GM18873 (cell line): ENCODE measurements at regions not wholly inside any gene's neighbourhood (a gene's known extent, or its start where the extent isn't known, plus 50 kb on each side); places are given as distances from the start of the nearest gene placed in this dataset.

Experiments used
- ATAC-seq: cut with Tn5 transposase; IDR thresholded peaks from one replicate; pipeline ENCODE4 v1.9.1; 2021; ENCODE audit warnings: mild to moderate bottlenecking, moderate library complexity, moderate number of reproducible peaks; ENCODE audit not compliant: unreplicated experiment, low FRiP score

DNA sequence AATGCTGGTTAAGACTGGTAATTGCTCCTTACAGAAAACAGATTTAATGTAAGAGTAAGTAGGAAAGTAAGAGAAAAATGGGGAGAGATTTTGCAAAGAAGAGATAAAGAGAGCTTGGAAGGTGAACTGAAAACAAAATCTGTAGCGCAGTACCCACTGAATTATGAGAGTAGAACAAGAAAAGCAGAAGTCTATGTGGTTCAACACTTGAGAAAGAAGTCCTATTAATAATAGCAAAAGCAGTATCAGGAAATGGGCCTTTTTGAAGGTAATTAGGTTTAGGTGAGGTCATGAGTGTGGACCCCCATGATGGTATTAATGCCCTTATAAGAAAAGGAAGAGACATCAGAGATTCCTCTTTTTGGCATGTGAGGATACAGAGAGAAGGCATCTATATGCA, 460.6 kb downstream of the CETN3 start:
- ATAC-seq = no peak

DNA sequence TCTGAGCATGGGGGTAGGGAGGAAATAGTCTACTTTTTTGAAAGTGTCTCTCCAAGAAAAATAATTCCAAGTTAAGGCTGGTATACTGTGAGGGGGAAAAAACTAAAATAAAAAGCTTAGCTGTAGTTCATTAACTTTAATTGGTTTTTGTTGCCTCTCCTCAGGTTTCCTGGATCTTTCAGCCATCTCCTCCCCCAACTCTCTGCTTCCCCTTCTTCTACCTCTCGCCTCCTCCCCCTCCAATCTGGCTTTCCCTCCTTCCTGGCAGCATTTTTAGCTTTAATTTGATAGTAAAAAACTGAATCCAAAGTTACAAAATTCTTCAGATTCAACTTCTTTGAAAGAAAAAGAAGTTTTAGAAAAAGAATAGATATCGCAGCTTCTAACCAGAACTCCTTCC, 462.6 kb downstream of the CETN3 start:
- ATAC-seq = no peak

DNA sequence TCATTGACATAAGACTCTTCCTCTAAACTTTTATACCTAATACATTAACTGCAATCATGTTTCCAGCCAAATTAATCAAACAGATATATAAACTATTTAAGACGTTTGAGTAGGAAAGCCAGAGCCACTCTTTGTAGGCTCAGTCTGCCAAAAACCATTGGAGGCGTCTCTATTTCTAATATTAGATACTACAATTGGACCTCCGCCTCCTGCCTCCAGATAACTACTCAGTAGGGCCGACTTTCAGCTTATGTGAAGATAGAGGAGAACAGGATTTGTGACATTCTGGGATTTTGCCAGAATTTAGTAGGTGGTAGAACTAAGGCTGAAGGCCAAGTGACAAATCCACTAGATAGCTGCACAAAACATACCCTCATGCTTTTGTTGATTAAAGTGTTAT, 463.0 kb downstream of the CETN3 start:
- ATAC-seq = no peak

DNA sequence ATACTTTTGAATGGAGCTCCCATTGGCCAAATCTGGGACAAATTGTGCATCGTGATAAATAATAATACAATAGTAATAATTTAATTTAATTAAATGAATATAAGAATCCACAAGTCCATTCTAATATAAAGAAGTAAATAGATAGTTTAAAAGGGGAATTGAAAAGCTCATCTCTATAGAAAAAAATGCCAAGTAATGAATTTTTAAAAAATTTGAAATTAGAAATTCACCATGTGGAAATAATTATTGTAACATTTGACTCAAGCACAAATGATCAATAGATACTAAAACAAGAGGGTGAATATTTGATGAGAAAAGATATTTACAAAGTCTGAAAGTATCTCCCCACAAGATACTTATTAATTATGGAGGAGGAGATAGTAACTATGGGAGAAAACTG, 467.4 kb downstream of the CETN3 start:
- ATAC-seq = no peak

DNA sequence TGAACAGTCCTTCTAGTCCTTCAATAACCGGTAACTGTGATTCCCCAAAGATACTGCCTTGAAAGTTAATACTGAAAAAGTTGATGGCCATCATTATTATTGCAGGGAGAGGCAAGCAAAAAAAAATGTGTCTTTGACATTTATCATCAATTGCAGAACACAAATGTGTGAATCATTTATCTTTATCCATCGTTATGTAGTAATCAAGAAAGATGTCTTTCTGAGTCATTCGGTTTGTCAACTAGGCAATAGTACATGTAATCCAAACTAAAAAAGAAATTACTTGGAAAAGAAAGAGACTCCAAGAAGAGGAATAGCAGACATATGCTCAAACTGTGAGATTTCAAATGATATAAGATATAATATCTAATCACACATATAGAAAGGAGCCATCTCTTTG, 473.0 kb downstream of the CETN3 start:
- no peak for ATAC-seq

DNA sequence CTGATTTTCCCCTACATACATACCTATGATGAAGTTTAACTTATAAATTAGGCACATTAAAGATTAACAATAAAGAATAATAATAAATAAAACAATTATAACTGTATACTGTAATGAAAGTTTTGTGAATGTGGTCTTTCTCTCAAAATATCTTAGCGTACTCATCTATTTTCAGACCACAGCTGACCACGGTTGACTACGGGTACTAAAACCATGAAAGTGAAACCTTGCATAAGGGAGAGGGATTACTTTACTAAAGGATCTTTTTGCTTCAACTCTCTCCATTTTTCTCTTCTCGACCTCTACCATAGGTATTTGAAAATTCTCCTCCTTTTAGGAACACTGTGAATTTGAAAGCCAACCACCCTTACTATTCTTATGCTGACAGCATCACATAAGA, 475.5 kb downstream of the CETN3 start:
- ATAC-seq = no peak

DNA sequence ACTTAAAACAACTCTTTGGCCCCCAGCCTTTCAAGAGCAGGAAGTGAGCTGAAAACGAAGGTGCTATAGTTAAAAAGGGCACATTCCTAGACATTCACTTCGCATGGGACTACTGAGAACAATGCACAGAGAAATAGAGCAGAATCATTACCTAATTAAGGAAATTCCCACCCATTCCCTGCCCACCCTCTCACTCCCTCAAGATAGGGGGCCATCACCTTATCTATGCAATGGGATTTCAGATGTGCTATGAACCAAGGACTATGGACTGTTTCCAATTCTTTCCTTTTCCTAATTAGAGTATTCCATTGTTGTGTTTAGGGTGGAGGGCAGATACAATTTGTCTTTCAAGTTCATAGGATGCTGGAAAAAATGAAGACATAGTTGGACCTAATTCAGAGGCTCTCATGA, 476.8 kb downstream of the CETN3 start:
- no peak for ATAC-seq

DNA sequence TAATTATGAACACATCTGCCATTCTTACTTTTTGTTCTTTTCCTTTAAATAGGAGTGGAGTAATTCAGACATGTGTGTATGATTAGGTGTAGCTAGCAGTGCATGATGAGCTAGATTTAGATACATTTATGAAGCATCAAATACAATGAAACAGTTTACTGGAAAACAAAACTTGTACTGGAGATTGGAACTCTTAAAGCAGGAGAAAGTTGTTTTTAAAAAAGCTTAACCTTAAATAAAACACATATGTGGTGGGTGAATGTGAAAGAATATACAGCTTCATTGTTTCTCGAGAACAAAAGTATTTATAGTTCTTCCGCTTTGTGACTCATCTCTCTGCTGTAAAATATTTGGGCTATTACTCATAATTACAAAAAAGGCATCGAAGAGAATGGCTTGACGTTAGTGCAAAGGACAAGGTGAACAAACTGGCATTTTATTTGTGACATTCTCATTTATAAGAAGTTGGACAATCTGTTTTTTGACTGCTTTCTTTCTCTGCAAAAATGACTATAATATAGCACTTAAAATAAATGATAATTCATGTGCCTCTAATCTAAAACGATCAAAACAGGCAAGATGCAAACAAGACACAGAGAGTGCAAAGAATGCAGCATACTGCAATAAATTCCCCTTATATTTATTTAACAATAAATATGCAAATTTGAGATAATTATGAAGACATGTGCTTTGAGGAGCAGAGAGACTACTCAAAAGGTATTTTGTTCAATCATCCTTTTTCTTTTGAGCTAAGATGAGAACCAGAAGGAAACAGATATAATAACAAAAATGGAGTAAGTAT, 478.8 kb downstream of the CETN3 start:
- ATAC-seq = peak; percentile 85

DNA sequence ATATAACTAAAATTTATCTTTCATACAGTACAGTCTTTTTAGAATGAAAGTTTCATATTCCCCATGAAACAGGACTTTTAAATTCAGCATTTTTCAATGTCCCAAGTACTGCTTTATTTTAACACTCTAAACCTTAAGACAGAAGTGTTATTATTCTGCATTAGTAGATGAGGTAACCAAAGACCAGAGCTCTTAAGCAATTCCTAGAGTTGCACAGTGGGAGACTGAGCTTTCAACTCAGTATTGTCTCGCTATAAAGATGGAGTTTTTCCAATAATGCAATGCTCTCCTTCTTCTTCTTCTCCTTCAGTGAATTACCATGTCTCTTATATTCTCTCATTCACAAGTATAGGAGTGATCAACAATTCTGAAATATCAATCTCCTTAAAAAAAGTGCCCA, 479.7 kb downstream of the CETN3 start:
- no peak for ATAC-seq

DNA sequence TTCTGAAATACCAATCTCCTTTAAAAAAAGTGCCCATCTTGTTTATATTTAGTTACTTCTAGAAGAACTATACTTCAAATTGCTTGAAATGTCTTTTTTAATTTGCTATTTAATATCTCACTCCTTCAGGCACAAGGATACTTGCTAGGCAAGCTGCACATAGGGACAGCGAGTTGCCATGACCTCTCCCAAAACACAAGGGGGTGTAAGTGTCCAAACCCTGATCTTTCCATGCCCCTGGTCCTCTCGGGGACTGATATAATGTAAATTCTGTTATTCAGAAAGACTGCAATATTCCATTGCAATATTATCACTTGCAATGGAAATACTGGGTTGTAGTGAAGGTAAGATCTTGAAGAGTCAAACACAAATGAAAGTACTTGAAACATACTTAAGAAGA, 480.4 kb downstream of the CETN3 start:
- ATAC-seq = no peak

DNA sequence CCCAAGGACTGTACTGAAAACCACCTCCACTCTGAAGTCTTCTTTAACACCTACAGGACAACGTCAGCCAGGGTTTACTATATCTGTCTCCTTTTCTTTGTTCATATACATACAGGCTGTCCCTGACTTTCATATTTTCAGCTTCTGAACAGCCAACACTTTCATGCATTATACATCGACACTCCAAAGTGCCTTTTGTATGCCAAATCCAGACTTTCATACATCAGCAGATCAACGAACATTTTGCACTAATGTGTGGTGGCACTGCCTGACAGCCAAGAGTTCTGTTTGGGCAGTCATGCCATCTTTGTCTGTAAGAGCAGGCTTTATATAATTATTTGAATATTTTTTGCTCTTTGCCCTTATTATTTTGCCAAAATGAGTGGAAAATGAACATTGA, 487.4 kb downstream of the CETN3 start:
- ATAC-seq = no peak

DNA sequence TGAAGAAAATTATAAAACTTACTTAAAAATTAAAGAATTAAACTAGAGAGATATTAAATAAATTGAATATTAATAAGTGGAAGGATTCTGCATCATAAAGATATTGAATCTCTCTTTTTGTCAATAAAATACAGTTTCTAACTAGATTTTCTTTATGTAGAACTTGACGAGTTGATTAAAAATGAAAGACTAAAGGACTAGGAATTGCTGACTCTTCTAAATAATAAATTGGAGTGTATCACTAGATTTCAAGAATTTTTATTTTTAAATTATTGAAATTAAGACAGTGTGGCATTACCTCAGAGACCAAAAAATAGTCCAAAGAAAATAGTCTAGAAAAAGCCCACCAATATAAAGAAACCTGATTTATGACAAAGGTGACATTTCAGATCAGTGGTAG, 492.4 kb downstream of the CETN3 start:
- ATAC-seq = no peak

DNA sequence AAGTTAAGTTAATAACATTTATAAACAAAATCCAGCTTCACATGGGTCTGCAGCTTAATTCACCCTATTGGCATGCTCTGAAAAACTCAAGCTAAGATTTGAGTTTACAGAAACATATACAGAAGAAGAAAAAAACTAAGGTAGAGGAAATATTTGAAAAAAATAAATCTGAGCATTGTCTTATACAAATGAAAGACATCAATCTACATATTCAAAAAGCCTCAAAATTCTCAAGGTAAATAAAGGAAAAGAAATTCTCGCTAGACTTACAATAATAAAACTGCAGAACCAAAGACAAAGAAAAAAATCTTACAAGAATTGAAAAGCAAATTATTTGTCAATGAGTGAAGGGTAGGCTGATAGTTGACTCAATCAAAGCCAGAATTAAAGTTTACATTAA, 493.4 kb downstream of the CETN3 start:
- ATAC-seq = no peak

DNA sequence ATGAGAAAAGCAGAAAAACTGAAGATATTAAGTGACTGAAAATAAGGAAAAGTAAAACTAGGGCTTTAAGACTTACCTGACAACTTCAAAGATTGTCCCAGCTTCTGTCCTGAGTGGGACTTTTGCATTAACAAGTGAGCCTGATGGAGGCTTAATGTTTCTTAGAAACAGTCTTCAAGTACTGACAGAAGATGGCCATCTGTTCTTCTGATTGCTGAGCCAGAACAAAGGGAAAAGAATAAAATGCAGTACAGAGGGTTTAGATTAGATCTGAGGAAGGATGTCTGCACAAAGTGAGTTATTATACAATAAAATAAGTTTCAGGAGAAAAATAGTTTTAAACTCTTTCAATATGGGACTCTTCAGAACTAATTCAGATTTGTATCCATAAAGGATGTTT, 500.7 kb downstream of the CETN3 start:
- no peak for ATAC-seq

DNA sequence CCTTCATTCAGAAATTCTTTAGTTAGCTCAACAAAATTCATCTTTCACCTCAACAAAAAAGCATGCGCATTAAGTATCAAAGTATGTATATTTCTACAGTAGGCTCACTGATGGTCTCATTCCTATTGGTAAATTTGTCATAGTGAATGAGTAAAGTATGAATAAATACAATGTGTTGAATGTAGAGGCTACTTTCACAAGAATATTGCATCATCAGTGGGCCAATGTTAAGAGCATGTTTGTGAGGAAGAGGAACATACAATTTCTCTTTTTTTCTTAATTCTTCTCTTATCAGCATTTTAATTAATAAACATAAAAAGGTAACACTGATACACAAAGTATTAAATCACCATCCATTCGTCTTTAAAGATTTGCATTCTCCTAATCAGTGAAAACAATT, 505.1 kb downstream of the CETN3 start:
- ATAC-seq = no peak

DNA sequence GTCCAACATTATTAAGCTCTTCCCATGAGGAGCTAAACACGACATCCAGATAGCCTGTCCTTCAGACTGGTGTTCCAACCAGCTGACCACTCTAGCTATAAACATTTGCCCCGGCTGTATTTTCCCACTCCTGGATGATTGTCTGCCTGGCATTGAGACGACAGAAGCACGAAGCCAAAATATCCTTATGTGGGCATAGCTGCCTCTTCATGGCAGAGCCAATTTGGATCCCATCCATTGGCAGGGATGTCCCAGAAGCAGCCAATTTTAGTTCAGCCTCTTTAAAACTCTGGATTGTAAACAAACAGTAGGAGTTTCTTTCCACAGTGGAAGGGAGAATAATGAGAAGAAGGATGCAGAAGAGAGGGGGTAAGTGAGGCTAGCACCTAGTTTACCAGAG, 507.6 kb downstream of the CETN3 start:
- no peak for ATAC-seq

DNA sequence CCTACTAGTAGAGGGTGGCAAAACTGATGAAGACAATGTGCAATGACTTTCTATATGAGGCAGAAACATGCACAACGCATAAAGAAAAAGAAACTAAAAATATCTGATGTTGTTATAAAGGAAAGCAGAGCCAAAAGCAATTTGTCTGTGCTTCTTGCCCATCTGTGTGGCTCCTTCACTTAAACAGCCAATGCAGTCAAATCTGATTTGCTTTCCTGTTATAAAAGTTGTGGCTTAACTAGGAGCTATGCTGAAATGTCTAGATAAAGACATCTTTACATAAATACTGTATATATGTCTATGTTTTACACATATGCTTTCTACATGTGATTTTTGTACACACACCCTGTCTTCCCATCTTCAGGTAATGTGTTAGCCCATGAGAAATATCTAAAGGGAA, 508.2 kb downstream of the CETN3 start:
- ATAC-seq = no peak

DNA sequence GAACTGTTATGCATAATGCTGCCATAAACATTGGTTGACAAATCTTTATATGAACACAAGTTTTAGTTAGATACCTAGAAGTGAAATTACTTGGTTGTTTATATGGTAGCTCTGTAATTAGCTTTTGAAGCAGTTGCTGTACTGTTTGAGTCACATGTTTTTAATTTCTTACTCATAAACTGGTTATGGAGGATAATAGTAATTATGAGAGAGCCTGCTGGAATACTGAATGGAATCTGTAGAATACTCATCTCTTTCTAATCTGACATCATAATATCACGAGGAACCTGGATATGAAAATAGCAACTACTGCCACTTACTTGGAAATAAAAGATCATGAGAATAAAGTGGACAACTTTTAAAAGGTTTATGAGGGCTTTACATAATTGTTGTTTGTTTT, 509.2 kb downstream of the CETN3 start:
- no peak for ATAC-seq

DNA sequence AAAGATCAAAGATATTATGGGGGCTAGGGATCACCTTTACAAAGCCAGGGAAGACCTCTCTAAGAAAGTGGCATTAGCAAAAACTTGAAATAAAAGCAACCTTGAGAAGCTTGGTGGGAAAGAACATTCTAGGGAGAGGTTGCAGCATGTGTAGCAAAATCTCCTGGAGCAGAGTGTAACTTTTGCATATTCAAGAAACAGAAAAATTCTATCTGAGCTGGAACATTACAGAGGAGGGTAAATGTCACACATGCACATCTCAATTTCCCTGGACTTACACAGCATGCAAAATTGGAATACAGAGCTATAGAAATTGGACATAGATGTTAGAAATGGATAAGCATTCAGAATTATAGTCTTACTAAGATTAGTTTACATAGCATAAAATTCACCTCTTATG, 510.0 kb downstream of the CETN3 start:
- ATAC-seq = no peak

DNA sequence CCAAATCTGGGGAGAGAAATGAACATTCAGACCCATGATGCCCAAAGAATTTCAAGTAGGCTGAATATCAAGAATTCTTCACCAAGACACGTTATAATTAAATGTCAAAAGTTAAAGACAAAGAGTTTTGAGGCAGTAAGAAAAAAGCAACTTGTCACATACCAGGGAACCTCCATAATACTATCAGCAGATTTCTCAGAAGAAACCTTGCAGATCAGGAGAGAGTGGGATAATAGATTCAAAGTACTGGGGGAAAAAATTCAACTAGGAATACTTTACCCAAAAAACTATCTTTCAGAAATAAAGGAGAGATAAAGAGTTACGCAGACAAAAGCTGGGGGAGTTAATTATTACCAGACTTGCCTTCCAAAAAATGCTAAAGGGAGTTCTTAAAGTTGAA, 516.0 kb downstream of the CETN3 start:
- ATAC-seq = no peak

DNA sequence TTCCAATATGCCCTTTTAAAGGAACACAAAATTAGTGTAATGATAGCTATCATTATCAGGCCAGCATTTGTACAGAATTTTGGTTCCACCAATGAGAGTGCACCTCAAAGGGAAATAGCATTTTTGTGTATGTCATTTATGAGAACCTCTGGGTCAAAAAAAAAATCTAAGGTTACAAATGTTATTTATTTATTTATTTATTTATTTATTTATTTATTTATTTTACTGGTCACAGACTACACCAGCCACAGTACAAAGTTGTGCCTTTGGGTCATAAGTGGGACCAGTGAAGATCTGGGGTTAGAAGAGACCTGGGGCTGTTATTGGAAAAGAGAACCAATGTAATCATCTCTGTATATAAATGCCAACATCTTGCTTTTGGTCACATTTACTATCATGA, 523.9 kb downstream of the CETN3 start:
- no peak for ATAC-seq

DNA sequence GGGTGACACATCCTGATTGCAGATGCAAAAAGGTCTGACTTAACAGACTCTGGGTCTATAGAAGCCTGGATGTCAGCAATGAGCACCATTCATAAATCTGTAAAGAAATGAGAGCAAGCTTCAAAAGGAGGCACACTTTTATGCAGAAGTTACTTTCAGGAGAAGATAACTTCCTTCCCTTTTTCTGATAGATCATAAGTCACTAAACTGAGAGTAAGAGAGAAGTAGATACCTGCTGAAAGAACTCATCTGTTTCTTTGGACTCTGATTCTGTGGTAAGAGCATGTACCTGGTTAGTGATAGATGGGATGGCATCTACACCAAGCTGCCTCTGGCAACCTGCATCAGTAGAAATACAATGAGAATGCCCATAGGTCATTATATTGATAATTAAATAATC, 525.6 kb downstream of the CETN3 start:
- no peak for ATAC-seq
